HG02938 (cell line): ENCODE measurements at regions not wholly inside any gene's neighbourhood (a gene's known extent, or its start where the extent isn't known, plus 50 kb on each side); places are given as distances from the start of the nearest gene placed in this dataset.
A peak's percentile ranks its signal among the peaks of the same experiment; 100 is the strongest.
"Not testable (repeated sequence)": the region's sequence is repeated elsewhere in the genome, so short reads cannot be mapped to it uniquely, and the experiment has no call there.

Experiments
- ATAC-seq: cut with Tn5 transposase; IDR thresholded peaks from one replicate; pipeline ENCODE4 v1.9.1; 2021; ENCODE audit warnings: mild to moderate bottlenecking, moderate library complexity; ENCODE audit not compliant: unreplicated experiment

DNA sequence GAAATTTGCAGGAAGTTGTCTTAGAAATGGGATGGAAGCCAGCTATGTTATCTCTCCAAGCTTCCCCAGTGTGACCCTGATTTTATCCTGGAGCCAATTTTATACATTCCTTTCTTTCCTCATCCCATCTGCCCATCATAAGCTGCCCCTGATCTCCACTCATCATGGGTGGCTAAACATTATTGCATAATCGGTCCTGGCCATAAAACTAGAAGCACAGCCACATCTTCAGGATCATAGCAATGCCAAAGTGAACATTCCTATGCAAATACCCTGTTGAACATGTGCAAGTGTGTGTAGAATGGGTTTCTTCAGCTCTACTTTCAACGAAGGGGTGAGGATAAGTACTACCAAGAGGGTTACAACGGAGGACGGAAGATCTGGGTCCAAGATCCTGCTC, 50.6 kb upstream of the COG2 start:
- no peak for ATAC-seq

- ATAC-seq = no peak
Observed at GRCh38 chr1:230589951-230590350, 52.3 kb upstream of the COG2 start.

GRCh38 chr1:230588323-230588746, 53.9 kb upstream of the COG2 start:
- ATAC-seq = no peak

GRCh38 chr1:230587061-230587460, 55.2 kb upstream of the COG2 start:
- no peak for ATAC-seq

GRCh38 chr1:230584660-230585059, 57.6 kb upstream of the COG2 start:
- no peak for ATAC-seq

- no peak for ATAC-seq
Observed at GRCh38 chr1:230581446-230582079, 60.7 kb upstream of the COG2 start.

GRCh38 chr1:230578616-230579015, 63.7 kb upstream of the COG2 start:
- ATAC-seq = no peak

DNA sequence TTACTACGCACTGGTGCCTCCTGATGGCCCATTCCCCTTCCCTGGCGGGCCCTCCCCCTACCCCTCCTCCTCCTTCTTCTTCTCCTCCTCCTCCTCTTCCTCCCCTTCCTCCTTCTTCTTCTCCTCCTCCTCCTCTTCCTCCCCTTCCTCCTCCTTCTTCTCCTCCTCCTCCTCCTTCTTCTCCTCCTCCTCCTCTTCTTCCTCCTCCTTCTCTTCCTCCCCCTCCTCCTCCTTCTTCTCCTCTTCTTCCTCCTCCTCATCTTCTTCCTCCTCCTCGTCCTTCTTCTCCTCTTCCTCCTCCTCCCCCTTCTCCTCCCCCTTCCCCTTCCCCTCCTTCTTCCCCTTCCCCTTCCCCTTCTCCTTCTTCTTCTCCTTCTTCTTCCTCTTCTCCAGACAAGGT, 64.7 kb upstream of the COG2 start:
- no peak for ATAC-seq

DNA sequence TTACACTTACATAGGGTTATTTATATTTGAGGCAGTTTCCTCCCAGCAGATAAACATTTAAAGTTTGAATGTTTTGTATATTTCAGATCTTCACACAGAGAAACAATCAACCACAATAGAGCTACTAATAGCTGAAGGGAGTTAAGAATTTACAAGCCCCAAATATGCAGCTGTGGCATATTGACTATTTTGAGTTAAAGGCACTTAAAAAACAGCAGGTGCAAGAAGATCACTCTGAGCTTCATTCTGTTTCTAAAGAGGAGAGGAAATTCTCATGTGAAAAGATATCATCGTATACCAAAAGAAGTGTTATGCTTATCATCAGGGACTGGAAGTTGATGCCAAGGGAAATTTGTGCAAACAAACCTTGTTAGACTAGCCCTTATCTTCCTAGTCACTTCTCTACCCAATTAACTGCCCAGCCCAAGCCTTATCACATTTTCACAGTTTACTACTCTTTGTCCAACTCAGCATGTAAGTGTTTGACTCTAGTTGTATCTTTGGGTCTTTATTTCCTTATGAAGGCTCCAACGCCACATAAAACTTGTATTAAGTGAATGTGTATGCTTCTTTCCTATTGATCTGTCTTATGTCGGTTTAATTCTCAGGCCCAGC, 66.3 kb upstream of the COG2 start:
- ATAC-seq = no peak

GRCh38 chr1:230574502-230574901, 67.8 kb upstream of the COG2 start:
- ATAC-seq = no peak

DNA sequence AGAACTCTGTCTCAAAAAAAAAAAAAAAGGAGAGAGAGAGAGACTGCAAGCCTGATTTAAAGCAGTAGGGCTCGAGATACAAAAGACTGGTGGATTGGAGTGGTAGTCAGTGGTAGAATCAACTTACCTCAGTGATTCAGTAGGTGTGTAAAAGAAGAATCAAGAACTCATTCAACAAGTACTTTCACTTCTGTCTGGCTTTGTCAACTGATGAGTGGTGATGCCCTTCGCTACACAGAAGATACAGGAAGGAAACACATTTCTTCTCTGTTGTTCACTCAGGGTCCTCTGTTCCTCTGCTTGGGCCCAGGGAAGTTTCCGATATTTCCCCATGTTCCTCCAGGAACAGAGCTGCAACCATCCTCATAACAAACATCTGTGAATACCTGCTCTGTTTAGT, 68.6 kb upstream of the COG2 start:
- no peak for ATAC-seq

DNA sequence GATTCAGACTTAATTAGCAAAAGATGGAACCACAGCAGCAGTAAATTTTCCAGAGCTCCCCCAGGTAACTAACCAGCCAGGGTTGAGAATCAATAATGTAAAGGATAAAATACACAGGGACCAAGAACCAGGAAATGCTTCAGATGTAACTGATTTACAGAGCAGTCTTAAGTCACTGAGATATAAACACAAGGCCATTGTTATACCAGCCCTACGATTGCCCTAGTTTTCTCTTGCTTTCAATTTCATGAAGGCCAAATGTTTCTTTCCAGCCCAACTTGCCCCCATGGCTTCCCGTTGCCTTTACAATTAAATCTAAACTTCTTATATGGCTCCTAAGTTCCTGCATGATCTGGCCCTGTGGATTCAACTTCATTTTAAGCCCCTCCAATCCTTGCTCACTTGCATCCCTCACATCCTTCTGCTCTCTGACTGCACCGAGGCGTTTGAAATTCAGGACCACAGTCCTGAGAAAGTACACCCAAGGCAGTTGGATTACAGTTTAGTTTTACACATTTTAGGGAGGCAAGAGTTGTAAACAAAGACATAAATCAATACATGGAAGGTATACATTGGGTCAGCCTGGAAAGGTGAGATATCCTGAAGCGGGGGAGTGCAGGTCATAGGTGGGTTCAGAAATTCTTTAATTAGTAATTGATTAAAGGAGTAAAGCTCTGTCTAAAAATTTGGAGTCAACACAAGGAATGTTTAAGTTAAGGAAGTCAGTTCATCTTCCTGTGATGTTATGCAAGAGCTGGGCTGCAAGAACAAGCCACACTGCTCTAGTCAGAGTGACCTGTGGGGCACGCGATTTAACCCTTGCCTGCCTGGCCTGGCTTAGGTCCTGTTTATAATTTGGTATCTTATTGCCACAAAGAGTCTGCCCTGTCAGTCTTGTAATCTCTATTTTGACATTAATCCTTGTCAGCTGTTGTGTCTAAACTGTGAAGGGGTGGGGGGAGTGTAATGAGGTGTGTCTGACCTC, 69.9 kb upstream of the COG2 start:
- ATAC-seq = no peak

DNA sequence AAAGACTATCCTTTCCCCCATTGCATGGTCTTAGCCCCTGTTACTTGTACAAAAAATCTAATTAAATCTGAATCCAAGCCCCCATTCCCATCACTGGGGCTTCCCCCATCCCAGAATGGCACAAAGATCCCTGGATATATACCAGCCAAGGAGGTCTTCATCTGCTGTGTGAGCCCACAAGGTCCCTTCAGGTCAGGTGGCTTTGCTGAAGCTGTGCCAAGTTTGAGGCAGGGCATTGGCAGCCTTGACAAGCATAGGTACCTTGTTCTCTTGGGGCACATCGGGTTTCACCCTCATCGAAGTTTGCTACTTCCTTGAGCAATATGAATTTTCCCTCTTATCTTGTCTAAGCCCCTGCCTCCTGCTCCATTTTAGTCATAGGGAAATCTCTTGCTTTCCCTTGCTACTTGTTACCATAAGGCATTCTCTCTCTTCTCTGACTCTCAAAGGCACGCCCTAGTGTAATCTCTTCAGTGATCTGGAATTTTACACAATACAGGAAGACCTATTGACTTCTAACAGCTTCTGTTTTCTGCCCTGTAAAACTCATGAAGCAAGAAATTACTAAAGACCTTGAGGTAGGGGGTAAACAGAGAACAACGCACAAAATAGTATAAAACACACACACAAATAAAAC, 71.4 kb upstream of the COG2 start:
- ATAC-seq = no peak

DNA sequence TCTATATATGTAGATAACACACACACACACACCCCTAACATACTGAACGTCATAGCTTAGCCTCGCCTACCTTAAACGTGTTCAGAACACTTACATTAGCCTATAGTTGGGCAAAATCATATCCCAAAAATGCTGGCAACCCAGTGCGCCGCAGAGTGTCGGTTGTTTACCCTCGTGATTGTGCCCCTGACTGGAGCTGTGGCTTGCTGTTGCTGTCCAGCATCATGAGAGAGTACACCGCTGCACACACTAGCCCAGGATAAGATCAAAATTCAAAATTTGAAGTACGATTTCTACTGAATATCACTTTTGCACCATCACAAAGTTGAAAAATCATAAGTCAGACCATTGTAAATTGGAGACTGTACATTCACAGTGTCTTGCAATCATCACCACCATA, 73.1 kb upstream of the COG2 start:
- no peak for ATAC-seq

- no peak for ATAC-seq
Observed at GRCh38 chr1:230568676-230569075, 73.6 kb upstream of the COG2 start.

DNA sequence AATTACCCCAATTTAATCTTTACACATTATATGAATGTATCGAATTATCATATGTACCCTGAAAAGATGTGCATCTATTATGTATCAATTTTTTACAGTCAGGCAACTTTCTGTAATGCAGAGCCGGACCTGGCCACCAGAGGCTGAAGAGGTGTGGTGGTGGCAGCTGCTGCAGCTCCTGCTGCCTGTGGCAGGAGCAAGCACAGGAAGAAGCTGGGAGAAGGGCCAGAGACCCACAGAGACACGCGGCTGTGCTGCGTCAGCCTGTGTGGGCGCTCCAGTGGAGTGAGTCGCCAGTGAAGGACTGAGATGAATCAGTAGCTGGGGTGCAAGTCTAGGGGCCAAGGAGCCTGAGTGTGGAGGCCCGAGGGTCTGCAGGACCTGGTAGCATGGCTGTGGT, 74.3 kb upstream of the COG2 start:
- ATAC-seq = peak; percentile 56

DNA sequence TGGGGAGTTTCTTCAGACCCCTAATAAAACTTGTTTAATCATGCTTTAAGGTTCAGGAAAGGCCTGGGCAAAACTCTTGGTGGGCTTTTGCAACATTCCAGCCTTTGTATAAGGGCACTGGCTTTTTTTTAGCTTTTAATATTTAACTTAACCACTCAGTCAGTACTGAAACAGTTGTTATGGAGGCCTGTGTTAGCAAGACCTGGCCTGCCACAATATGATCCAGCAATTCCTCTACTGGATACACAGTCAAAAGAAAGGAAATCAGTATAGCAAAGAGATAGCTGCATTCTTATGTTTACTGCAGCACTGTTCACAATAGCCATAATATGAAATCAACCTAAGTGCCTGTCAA, 75.1 kb upstream of the COG2 start:
- ATAC-seq = no peak

GRCh38 chr1:230566532-230567220, 75.6 kb upstream of the COG2 start:
- ATAC-seq = not testable (repeated sequence)

- ATAC-seq = no peak
Observed at GRCh38 chr1:230565141-230565540, 77.1 kb upstream of the COG2 start.

DNA sequence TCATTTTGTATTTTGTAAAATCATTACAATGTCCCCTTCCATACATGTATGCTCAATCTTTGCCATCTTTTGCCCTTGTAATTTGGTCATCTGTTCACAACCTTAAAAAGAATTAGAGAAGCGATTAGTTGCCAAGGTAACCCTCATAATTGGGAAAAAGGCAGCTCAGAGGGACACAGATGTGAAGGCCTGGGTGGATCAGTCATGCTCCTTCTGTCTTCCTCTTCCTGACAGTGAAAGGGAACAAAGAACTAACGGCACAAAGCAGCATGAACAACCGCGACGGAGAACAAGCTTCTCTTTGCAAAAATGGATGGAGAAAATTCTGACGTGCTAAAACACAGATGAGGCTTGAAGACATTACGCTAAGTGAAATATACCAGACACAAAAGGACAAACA, 78.7 kb upstream of the COG2 start:
- ATAC-seq = no peak

GRCh38 chr1:230561570-230561969, 80.7 kb upstream of the COG2 start:
- ATAC-seq = no peak
